ENCODE measurements at regions not wholly inside any gene's neighbourhood (a gene's known extent, or its start where the extent isn't known, plus 50 kb on each side); places are given as distances from the start of the nearest gene placed in this dataset.

- TF ChIP-seq EZH2 (IDR thresholded peaks at IDR 0.05), result no peak
- no peak for TF ChIP-seq FOXP2 (optimal IDR thresholded peaks at IDR 0.05; ENCODE audit: control extremely low read depth, extremely low read length, insufficient read depth)
- TF ChIP-seq POLR2AphosphoS5 (IDR thresholded peaks at IDR 0.05; ENCODE audit: borderline replicate concordance, low read depth, low read length), result no peak
- H3K9ac ChIP-seq (ENCODE audit: insufficient read length), result no peak overlapping the region
- H3K9me3 ChIP-seq (ENCODE audit: low read depth, low read length), result no peaks in the 10 kb centered on the region
- no peak overlapping the region for H3K27ac ChIP-seq
- DNase-seq (ENCODE audit: low read depth, low spot score), result no peak
- H3K36me3 ChIP-seq (ENCODE audit: insufficient read depth, low read length), result no peaks in the 10 kb centered on the region
- H3K4me3 ChIP-seq, result no peak overlapping the region
These were observed 148.3 kb downstream of the CRYBB2 start for GRCh38 chr22:25367756-25368155.

GRCh38 chr22:25368271-25368670 is 148.8 kb downstream of the CRYBB2 start:
- Histone ChIP-seq H3K27ac (no peak overlapping the region), H3K9ac (ENCODE audit: insufficient read length) (no peak overlapping the region), H3K4me3 (no peak overlapping the region), H3K36me3 (ENCODE audit: insufficient read depth, low read length) (no peaks in the 10 kb centered on the region), H3K9me3 (ENCODE audit: low read depth, low read length) (no peaks in the 10 kb centered on the region)
- DNase-seq (ENCODE audit: low read depth, low spot score), result no peak
- TF ChIP-seq POLR2AphosphoS5 (IDR thresholded peaks at IDR 0.05; ENCODE audit: borderline replicate concordance, low read depth, low read length) (no peak), FOXP2 (optimal IDR thresholded peaks at IDR 0.05; ENCODE audit: control extremely low read depth, extremely low read length, insufficient read depth) (no peak), EZH2 (IDR thresholded peaks at IDR 0.05) (no peak)

GRCh38 chr22:25369041-25369440 is 149.6 kb downstream of the CRYBB2 start:
- Histone ChIP-seq H3K36me3 (ENCODE audit: insufficient read depth, low read length) (no peaks in the 10 kb centered on the region; the same call in 1 of the 2 replicates), H3K9me3 (ENCODE audit: low read depth, low read length) (no peaks in the 10 kb centered on the region), H3K27ac (no peak overlapping the region), H3K9ac (ENCODE audit: insufficient read length) (no peak overlapping the region), H3K4me3 (no peak overlapping the region)
- DNase-seq (ENCODE audit: low read depth, low spot score), result no peak
- TF ChIP-seq EZH2 (IDR thresholded peaks at IDR 0.05), result no peak
- no peak for TF ChIP-seq POLR2AphosphoS5 (IDR thresholded peaks at IDR 0.05; ENCODE audit: borderline replicate concordance, low read depth, low read length)
- TF ChIP-seq FOXP2 (optimal IDR thresholded peaks at IDR 0.05; ENCODE audit: control extremely low read depth, extremely low read length, insufficient read depth), result no peak

- TF ChIP-seq POLR2AphosphoS5 (IDR thresholded peaks at IDR 0.05; ENCODE audit: borderline replicate concordance, low read depth, low read length), result no peak
- TF ChIP-seq FOXP2 (optimal IDR thresholded peaks at IDR 0.05; ENCODE audit: control extremely low read depth, extremely low read length, insufficient read depth), result no peak
- no peak for TF ChIP-seq EZH2 (IDR thresholded peaks at IDR 0.05)
- Histone ChIP-seq H3K36me3 (ENCODE audit: insufficient read depth, low read length) (no peaks in the 10 kb centered on the region; the same call in 1 of the 2 replicates), H3K27ac (no peak overlapping the region)
These were observed 150.9 kb downstream of the CRYBB2 start for GRCh38 chr22:25370322-25370721.

GRCh38 chr22:25372000-25372595 is 152.7 kb downstream of the CRYBB2 start:
- Histone ChIP-seq H3K36me3 (ENCODE audit: insufficient read depth, low read length) (no peaks in the 10 kb centered on the region; the same call in 1 of the 2 replicates), H3K9ac (ENCODE audit: insufficient read length) (no peak overlapping the region), H3K27ac (no peak overlapping the region), H3K9me3 (ENCODE audit: low read depth, low read length) (no peaks in the 10 kb centered on the region), H3K4me3 (no peak overlapping the region)
- TF ChIP-seq POLR2AphosphoS5 (IDR thresholded peaks at IDR 0.05; ENCODE audit: borderline replicate concordance, low read depth, low read length) (no peak), FOXP2 (optimal IDR thresholded peaks at IDR 0.05; ENCODE audit: control extremely low read depth, extremely low read length, insufficient read depth) (no peak), EZH2 (IDR thresholded peaks at IDR 0.05) (no peak)
- no peak for DNase-seq (ENCODE audit: low read depth, low spot score)

More at GRCh38 chr22:25370322-25370721, 150.9 kb downstream of the CRYBB2 start:
- Histone ChIP-seq H3K4me3 (no peak overlapping the region), H3K9ac (ENCODE audit: insufficient read length) (no peak overlapping the region), H3K9me3 (ENCODE audit: low read depth, low read length) (no peaks in the 10 kb centered on the region)
- DNase-seq (ENCODE audit: low read depth, low spot score), result no peak

GRCh38 chr22:25373961-25374360 is 154.5 kb downstream of the CRYBB2 start:
- H3K36me3 ChIP-seq (ENCODE audit: insufficient read depth, low read length), result peaks cover 10% of the 10 kb centered on the region; the same call in 1 of the 2 replicates
- no peak overlapping the region for H3K27ac ChIP-seq
- H3K9ac ChIP-seq (ENCODE audit: insufficient read length), result no peak overlapping the region
- no peak for DNase-seq (ENCODE audit: low read depth, low spot score)
- H3K4me3 ChIP-seq, result no peak overlapping the region
- H3K9me3 ChIP-seq (ENCODE audit: low read depth, low read length), result no peaks in the 10 kb centered on the region
- TF ChIP-seq EZH2 (IDR thresholded peaks at IDR 0.05) (no peak), FOXP2 (optimal IDR thresholded peaks at IDR 0.05; ENCODE audit: control extremely low read depth, extremely low read length, insufficient read depth) (no peak)

GRCh38 chr22:25374869-25375268 is 155.4 kb downstream of the CRYBB2 start:
- no peaks in the 10 kb centered on the region for H3K9me3 ChIP-seq (ENCODE audit: low read depth, low read length)
- no peak overlapping the region for H3K9ac ChIP-seq (ENCODE audit: insufficient read length)
- H3K27ac ChIP-seq, result no peak overlapping the region
- H3K4me3 ChIP-seq, result no peak overlapping the region
- no peak for DNase-seq (ENCODE audit: low read depth, low spot score)
- H3K36me3 ChIP-seq (ENCODE audit: insufficient read depth, low read length), result peaks cover 18% of the 10 kb centered on the region; the same call in 1 of the 2 replicates
- no peak for TF ChIP-seq EZH2 (IDR thresholded peaks at IDR 0.05)
- TF ChIP-seq POLR2AphosphoS5 (IDR thresholded peaks at IDR 0.05; ENCODE audit: borderline replicate concordance, low read depth, low read length), result no peak
- no peak for TF ChIP-seq FOXP2 (optimal IDR thresholded peaks at IDR 0.05; ENCODE audit: control extremely low read depth, extremely low read length, insufficient read depth)

GRCh38 chr22:25375683-25376082 is 156.2 kb downstream of the CRYBB2 start:
- Histone ChIP-seq H3K4me3 (no peak overlapping the region), H3K27ac (no peak overlapping the region), H3K9me3 (ENCODE audit: low read depth, low read length) (no peaks in the 10 kb centered on the region), H3K9ac (ENCODE audit: insufficient read length) (no peak overlapping the region), H3K36me3 (ENCODE audit: insufficient read depth, low read length) (peaks cover 26% of the 10 kb centered on the region)
- no peak for DNase-seq (ENCODE audit: low read depth, low spot score)
- TF ChIP-seq EZH2 (IDR thresholded peaks at IDR 0.05), result no peak

- no peak overlapping the region for H3K4me3 ChIP-seq
- no peaks in the 10 kb centered on the region for H3K9me3 ChIP-seq (ENCODE audit: low read depth, low read length)
- TF ChIP-seq POLR2AphosphoS5 (IDR thresholded peaks at IDR 0.05; ENCODE audit: borderline replicate concordance, low read depth, low read length) (no peak), FOXP2 (optimal IDR thresholded peaks at IDR 0.05; ENCODE audit: control extremely low read depth, extremely low read length, insufficient read depth) (no peak), EZH2 (IDR thresholded peaks at IDR 0.05) (no peak)
- no peak overlapping the region for H3K9ac ChIP-seq (ENCODE audit: insufficient read length)
- DNase-seq (ENCODE audit: low read depth, low spot score), result no peak
- no peak overlapping the region for H3K27ac ChIP-seq
- peaks cover 34% of the 10 kb centered on the region for H3K36me3 ChIP-seq (ENCODE audit: insufficient read depth, low read length)
These were observed 158.3 kb downstream of the CRYBB2 start for GRCh38 chr22:25377699-25378098.
